B cell (primary cell): ENCODE measurements at regions not wholly inside any gene's neighbourhood (a gene's known extent, or its start where the extent isn't known, plus 50 kb on each side); places are given as distances from the start of the nearest gene placed in this dataset.

Experiments used
- EZH2 ChIP-seq: IDR thresholded peaks from 2 replicates; pipeline ENCODE4 v1.6.1; 2012; ENCODE audit warnings: borderline replicate concordance, low read depth, mild to moderate bottlenecking, moderate library complexity, low read length; ENCODE audit not compliant: insufficient read depth, poor library complexity, severe bottlenecking
- TF ChIP-seq, protein P1 (sequence below): fragments of 200-600 bp; IDR thresholded peaks from one replicate; pipeline ENCODE4 v1.8.0; 2022; ENCODE audit warnings: antibody characterized with exemption, mild to moderate bottlenecking

DNA sequence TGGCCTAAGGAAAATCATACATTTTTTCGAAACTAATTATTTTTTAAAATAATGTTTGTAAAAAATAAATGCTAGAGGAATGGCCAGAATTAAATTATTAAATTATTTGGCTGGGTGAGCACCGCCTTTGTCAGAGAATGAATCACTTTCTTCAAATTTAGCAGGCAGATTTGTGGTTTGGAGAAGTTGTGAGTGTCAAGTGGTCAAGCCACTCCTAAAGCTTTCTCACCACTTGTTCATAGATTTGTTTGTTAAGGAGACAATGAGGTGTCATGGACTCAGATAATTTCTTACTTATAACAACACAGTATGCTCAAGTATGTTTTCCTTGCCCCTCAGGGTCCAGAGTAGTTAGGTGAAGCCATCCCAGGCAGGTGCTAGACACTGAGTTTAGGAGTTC lies 196.2 kb downstream of the TUSC7 start:
- TF ChIP-seq, protein P1, sequence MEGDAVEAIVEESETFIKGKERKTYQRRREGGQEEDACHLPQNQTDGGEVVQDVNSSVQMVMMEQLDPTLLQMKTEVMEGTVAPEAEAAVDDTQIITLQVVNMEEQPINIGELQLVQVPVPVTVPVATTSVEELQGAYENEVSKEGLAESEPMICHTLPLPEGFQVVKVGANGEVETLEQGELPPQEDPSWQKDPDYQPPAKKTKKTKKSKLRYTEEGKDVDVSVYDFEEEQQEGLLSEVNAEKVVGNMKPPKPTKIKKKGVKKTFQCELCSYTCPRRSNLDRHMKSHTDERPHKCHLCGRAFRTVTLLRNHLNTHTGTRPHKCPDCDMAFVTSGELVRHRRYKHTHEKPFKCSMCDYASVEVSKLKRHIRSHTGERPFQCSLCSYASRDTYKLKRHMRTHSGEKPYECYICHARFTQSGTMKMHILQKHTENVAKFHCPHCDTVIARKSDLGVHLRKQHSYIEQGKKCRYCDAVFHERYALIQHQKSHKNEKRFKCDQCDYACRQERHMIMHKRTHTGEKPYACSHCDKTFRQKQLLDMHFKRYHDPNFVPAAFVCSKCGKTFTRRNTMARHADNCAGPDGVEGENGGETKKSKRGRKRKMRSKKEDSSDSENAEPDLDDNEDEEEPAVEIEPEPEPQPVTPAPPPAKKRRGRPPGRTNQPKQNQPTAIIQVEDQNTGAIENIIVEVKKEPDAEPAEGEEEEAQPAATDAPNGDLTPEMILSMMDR: no peak
- no peak for TF ChIP-seq EZH2
